PC-3 (cell line): ENCODE measurements at regions not wholly inside any gene's neighbourhood (a gene's known extent, or its start where the extent isn't known, plus 50 kb on each side); places are given as distances from the start of the nearest gene placed in this dataset.

Experiments
- CTCF ChIP-seq: fragments of 300-600 bp; sonication (generic); conservative IDR thresholded peaks from 2 replicates; pipeline ENCODE4 v1.5.1; 2017; ENCODE audit warnings: antibody characterized with exemption, low read depth, mild to moderate bottlenecking, low read length
- EZH2 ChIP-seq: fragments of 300-600 bp; sonication (generic); IDR thresholded peaks from one replicate; pipeline ENCODE4 v1.6.1; 2017; ENCODE audit warnings: antibody characterized with exemption, mild to moderate bottlenecking, low read length; ENCODE audit not compliant: unreplicated experiment

DNA sequence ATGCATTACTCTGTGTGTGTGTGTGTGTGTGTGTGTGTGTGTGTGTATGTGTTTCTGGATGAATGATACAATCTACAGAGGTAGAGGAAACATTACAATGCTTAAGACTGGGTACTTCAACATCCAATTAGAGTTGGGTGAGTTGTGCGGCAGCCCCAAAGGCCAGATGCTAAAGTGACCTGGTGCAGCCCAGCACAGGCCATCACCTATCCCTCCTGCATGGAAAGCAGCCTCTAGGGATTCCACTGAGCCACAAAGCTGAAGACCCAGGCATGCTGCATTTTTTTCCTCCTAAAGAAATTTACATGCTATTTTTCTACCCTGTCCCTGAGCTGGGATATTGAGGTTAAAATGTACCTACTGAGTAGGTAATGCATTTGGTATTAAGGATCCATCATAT lies 79.1 kb upstream of the ETAA1 start:
- TF ChIP-seq EZH2 (no peak), CTCF (no peak)
